ENCODE measurements at regions not wholly inside any gene's neighbourhood (a gene's known extent, or its start where the extent isn't known, plus 50 kb on each side); places are given as distances from the start of the nearest gene placed in this dataset.

GRCh38 chr7:42506097-42506496 is 269.1 kb upstream of the GLI3 start:
- in situ Hi-C loops (cut with HindIII; ENCODE audit: low pct_unique_long_range_greater_than_20kb, low sequenced_read_pairs): no loop called here
- intact Hi-C loops (cut with micrococcal nuclease; ENCODE audit: unreplicated experiment): no loop called here
- CTCF ChIA-PET: no interaction called here
- no peak for DNase-seq (ENCODE audit: low read depth, low spot score)
- ATAC-seq: no peak
- H3K9me3 ChIP-seq (ENCODE audit: control insufficient read depth, insufficient read depth, low read depth, low read length): no peaks in the 10 kb centered on the region
- H3K4me3 ChIP-seq (ENCODE audit: low read depth in 2 of 2, low read length in 2 of 2): no peak overlapping the region
- H3K36me3 ChIP-seq (ENCODE audit: control insufficient read depth, insufficient read depth, low read length): no peaks in the 10 kb centered on the region
- POLR2A ChIA-PET: no interaction called here
- BruUV-seq (replicated peaks): no TSS peak
- H3K27ac ChIP-seq (ENCODE audit: low read length): no peak overlapping the region
- H3K4me1 ChIP-seq (ENCODE audit: control insufficient read depth, insufficient read depth, low read length): no peaks in the 10 kb centered on the region
- H3K27me3 ChIP-seq (ENCODE audit: control insufficient read depth, insufficient read depth, low read length): no peaks in the 10 kb centered on the region
- TF ChIP-seq REST (IDR thresholded peaks at IDR 0.05; ENCODE audit: insufficient read depth in 1 of 2, low read depth in 2 of 2, low read length in 1 of 2): no peak
- no peak for TF ChIP-seq SIN3A (IDR thresholded peaks at IDR 0.05; ENCODE audit: borderline replicate concordance, insufficient read depth, low read depth, low read length)
- no peak for TF ChIP-seq POLR2AphosphoS5 (IDR thresholded peaks at IDR 0.05; ENCODE audit: low read depth, low read length)
- no peak for TF ChIP-seq CTCF (IDR thresholded peaks at IDR 0.05)
- no peak for TF ChIP-seq TCF7L2 (IDR thresholded peaks at IDR 0.05; ENCODE audit: low read depth, low read length)

- Histone ChIP-seq H3K27ac (ENCODE audit: low read length) (no peak overlapping the region), H3K4me1 (ENCODE audit: control insufficient read depth, insufficient read depth, low read length) (no peaks in the 10 kb centered on the region), H3K27me3 (ENCODE audit: control insufficient read depth, insufficient read depth, low read length) (no peaks in the 10 kb centered on the region), H3K4me3 (ENCODE audit: low read depth in 2 of 2, low read length in 2 of 2) (no peak overlapping the region), H3K36me3 (ENCODE audit: control insufficient read depth, insufficient read depth, low read length) (no peaks in the 10 kb centered on the region), H3K9me3 (ENCODE audit: control insufficient read depth, insufficient read depth, low read depth, low read length) (no peaks in the 10 kb centered on the region)
- no TSS peak for BruUV-seq (replicated peaks)
- intact Hi-C loops (cut with micrococcal nuclease; ENCODE audit: unreplicated experiment) (no loop called here), in situ Hi-C loops (cut with HindIII; ENCODE audit: low pct_unique_long_range_greater_than_20kb, low sequenced_read_pairs) (no loop called here)
- ChIA-PET POLR2A (no interaction called here), CTCF (no interaction called here)
- DNase-seq (ENCODE audit: low read depth, low spot score): no peak
- TF ChIP-seq SIN3A (IDR thresholded peaks at IDR 0.05; ENCODE audit: borderline replicate concordance, insufficient read depth, low read depth, low read length) (no peak), TCF7L2 (IDR thresholded peaks at IDR 0.05; ENCODE audit: low read depth, low read length) (no peak), CTCF (IDR thresholded peaks at IDR 0.05) (no peak), REST (IDR thresholded peaks at IDR 0.05; ENCODE audit: insufficient read depth in 1 of 2, low read depth in 2 of 2, low read length in 1 of 2) (no peak), POLR2AphosphoS5 (IDR thresholded peaks at IDR 0.05; ENCODE audit: low read depth, low read length) (no peak)
- ATAC-seq: no peak
Measured at GRCh38 chr7:42502022-42502421, 265.0 kb upstream of the GLI3 start.
